Sigmoid colon (tissue), 3 donors: ENCODE measurements at regions not wholly inside any gene's neighbourhood (a gene's known extent, or its start where the extent isn't known, plus 50 kb on each side); places are given as distances from the start of the nearest gene placed in this dataset.

ENCODE experiments used
- POLR2A ChIP-seq, 2 donors: fragments of 450-650 bp; IDR thresholded peaks; one replicate each; pipeline ENCODE4 v1.6.1; 2016; ENCODE audit warnings: antibody characterized with exemption in 2 of 2, mild to moderate bottlenecking in 2 of 2, moderate library complexity in 2 of 2
- TF ChIP-seq, protein P1 (sequence below), 4 experiments: fragments of 450-650 bp in 3 of 4; fragments of 200-600 bp in 1 of 4; IDR thresholded peaks; one replicate each; pipeline ENCODE4 v1.5.1; 2016 to 2019; ENCODE audit warnings: antibody characterized with exemption in 4 of 4, mild to moderate bottlenecking in 3 of 4, moderate library complexity in 2 of 4

DNA sequence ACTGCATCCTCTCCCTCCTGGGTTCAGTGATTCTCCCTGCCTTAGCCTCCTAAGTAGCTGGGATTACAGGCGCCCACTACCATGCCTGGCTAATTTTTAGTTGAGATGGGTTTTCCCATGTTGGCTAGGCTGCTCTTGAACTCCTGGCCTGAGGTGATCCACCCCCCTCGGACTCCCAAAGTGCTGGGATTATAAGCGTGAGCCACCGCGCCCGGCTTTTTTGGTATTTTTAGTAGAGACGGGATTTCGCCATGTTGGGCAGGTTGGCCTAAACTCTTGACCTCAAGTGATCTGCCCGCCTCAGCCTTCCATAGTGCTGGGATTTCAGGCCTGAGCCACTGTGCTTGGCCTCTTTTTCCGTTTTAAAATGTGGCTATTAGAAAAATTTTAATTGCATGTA is 343.8 kb upstream of the RBFOX1 start:
- no peak for TF ChIP-seq POLR2A (IDR thresholded peaks at IDR 0.05)
- TF ChIP-seq, protein P1, sequence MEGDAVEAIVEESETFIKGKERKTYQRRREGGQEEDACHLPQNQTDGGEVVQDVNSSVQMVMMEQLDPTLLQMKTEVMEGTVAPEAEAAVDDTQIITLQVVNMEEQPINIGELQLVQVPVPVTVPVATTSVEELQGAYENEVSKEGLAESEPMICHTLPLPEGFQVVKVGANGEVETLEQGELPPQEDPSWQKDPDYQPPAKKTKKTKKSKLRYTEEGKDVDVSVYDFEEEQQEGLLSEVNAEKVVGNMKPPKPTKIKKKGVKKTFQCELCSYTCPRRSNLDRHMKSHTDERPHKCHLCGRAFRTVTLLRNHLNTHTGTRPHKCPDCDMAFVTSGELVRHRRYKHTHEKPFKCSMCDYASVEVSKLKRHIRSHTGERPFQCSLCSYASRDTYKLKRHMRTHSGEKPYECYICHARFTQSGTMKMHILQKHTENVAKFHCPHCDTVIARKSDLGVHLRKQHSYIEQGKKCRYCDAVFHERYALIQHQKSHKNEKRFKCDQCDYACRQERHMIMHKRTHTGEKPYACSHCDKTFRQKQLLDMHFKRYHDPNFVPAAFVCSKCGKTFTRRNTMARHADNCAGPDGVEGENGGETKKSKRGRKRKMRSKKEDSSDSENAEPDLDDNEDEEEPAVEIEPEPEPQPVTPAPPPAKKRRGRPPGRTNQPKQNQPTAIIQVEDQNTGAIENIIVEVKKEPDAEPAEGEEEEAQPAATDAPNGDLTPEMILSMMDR (IDR thresholded peaks at IDR 0.05): no peak
